Spleen (tissue), 11 donors: ENCODE measurements at regions not wholly inside any gene's neighbourhood (a gene's known extent, or its start where the extent isn't known, plus 50 kb on each side); places are given as distances from the start of the nearest gene placed in this dataset.

Experiments
- DNase-seq: peaks from one replicate; pipeline ENCODE4 v3.0.0-alpha.2; 2020
- H3K27ac ChIP-seq, 8 donors: fragments of 200-600 bp; sonication (generic) in 7 of 8; 1 replicate in 4 of 8; 2 replicates in 4 of 8; pipeline versions ENCODE4 v1.5.0 to v1.8.0; 2016 to 2021; ENCODE audit warnings: inconsistent platforms in 4 of 8, mild to moderate bottlenecking in 4 of 8, moderate library complexity in 1 of 8
- H3K27me3 ChIP-seq, 7 donors: fragments of 200-600 bp; sonication (generic) in 6 of 7; replicated peaks in 1 of 7; 1 replicate in 4 of 7; 2 replicates in 3 of 7; pipeline versions ENCODE4 v1.5.0 to v1.8.0; 2016 to 2021; ENCODE audit warnings: inconsistent platforms in 3 of 7, mild to moderate bottlenecking in 1 of 7
- H3K36me3 ChIP-seq, 6 donors: fragments of 200-600 bp; sonication (generic) in 5 of 6; 1 replicate in 4 of 6; 2 replicates in 2 of 6; pipeline versions ENCODE4 v1.5.0 to v1.8.0; 2016 to 2021; ENCODE audit warnings: inconsistent platforms in 2 of 6
- H3K4me1 ChIP-seq, 6 donors: fragments of 200-600 bp; sonication (generic) in 5 of 6; 1 replicate in 3 of 6; 2 replicates in 3 of 6; pipeline versions ENCODE4 v1.5.0 to v1.8.0; 2016 to 2021; ENCODE audit warnings: inconsistent platforms in 3 of 6
- H3K4me3 ChIP-seq, 8 donors: fragments of 200-600 bp; sonication (generic) in 7 of 8; 1 replicate in 4 of 8; 2 replicates in 4 of 8; pipeline versions ENCODE4 v1.5.0 to v1.8.0; 2016 to 2021; ENCODE audit warnings: inconsistent platforms in 4 of 8, mild to moderate bottlenecking in 4 of 8, moderate library complexity in 2 of 8
- H3K9me3 ChIP-seq, 8 donors: fragments of 200-600 bp; sonication (generic) in 7 of 8; 1 replicate in 4 of 8; 2 replicates in 4 of 8; pipeline versions ENCODE4 v1.5.0 to v1.8.0; 2016 to 2021; ENCODE audit warnings: inconsistent platforms in 4 of 8
- CTCF ChIP-seq, 11 experiments: fragments of 200-600 bp in 7 of 11; fragments of 450-650 bp in 4 of 11; sonication (generic) in 4 of 11; IDR thresholded peaks in 8 of 11; conservative IDR thresholded peaks in 3 of 11; 1 replicate in 7 of 11; 2 replicates in 4 of 11; pipeline versions ENCODE4 v1.4.0 to v1.8.0; 2016 to 2021; ENCODE audit warnings: antibody characterized with exemption in 11 of 11, inconsistent platforms in 4 of 11, mild to moderate bottlenecking in 1 of 11
- POLR2A ChIP-seq, 3 donors: fragments of 450-650 bp; IDR thresholded peaks; one replicate each; pipeline ENCODE4 v1.5.1; 2017; ENCODE audit warnings: antibody characterized with exemption in 3 of 3, mild to moderate bottlenecking in 1 of 3
- POLR2AphosphoS5 ChIP-seq, 3 donors: sonication (generic); formaldehyde crosslinking; IDR thresholded peaks; one replicate each; pipeline ENCODE4 v1.5.1; 2017; ENCODE audit warnings: antibody characterized with exemption in 3 of 3
- WGBS, 5 donors: extraction: QIAGEN DNeasy Blood & Tissue Kit in 3 of 5; methylation state at CpG; one replicate each; pipeline versions ENCODE4 v1.1.5 to v1.1.7; 2013 to 2018; 5-methylcytosine and 5-hydroxymethylcytosine counted together
- intact Hi-C: fragments of 100-400 bp; cut with DNase I; formaldehyde crosslinking; loops from one replicate; pipeline ENCODE4 v1.15.0; 2023; ENCODE audit warnings: low total_unique reads
- donor health status: healthy with polysubstance abuse.
- donor health status: DM: no; HTN: no; CAD: no; lungs with moderate emphysema.
- donor health status: DM: no; HTN: no; CAD: no.
- donor health status: Bipolar disorder and iron deficiency.
- donor health status: healthy.
- donor health status: DM: no; HTN: no; CAD: no.
- donor health status: DM: yes; HTN: yes; CAD: no.

- 74 to 100% (median 77%) methylated on average over 2 to 3 of the region's 3 CpGs for WGBS, 5 donors
- intact Hi-C loops: no loop called here
- no peaks in the 10 kb centered on the region for H3K4me1 ChIP-seq
- H3K4me3 ChIP-seq: no peak overlapping the region
- no peak for TF ChIP-seq CTCF (IDR thresholded peaks at IDR 0.05 in 8 of 11, conservative IDR thresholded peaks at IDR 0.05 in 3 of 11)
- no peak for TF ChIP-seq POLR2A (IDR thresholded peaks at IDR 0.05)
- no peak for TF ChIP-seq POLR2AphosphoS5 (IDR thresholded peaks at IDR 0.05)
- peaks cover 0 to 5% (median 0%) of the 10 kb centered on the region in 7 donors for H3K27me3 ChIP-seq
- peaks cover 0 to 23% (median 15%) of the 10 kb centered on the region in 8 donors for H3K9me3 ChIP-seq
- no peak overlapping the region for H3K27ac ChIP-seq
- H3K36me3 ChIP-seq: no peaks in the 10 kb centered on the region
- DNase-seq: no peak
Observed at GRCh38 chr7:3238525-3239210, 62.4 kb upstream of the SDK1 start.

- intact Hi-C loops: no loop called here
- Histone ChIP-seq H3K27ac (no peak overlapping the region), H3K9me3 (peaks cover 0 to 23% (median 15%) of the 10 kb centered on the region in 8 donors), H3K4me1 (no peaks in the 10 kb centered on the region), H3K27me3 (peaks cover 0 to 5% (median 0%) of the 10 kb centered on the region in 7 donors), H3K4me3 (no peak overlapping the region), H3K36me3 (no peaks in the 10 kb centered on the region)
- TF ChIP-seq POLR2AphosphoS5 (IDR thresholded peaks at IDR 0.05) (no peak), CTCF (IDR thresholded peaks at IDR 0.05 in 8 of 11, conservative IDR thresholded peaks at IDR 0.05 in 3 of 11) (no peak), POLR2A (IDR thresholded peaks at IDR 0.05) (no peak)
- no peak for DNase-seq
- WGBS, 5 donors: 72 to 87% (median 85%) methylated on average over 12 of the region's 12 CpGs
Observed at GRCh38 chr7:3239291-3239691, 61.8 kb upstream of the SDK1 start.

DNA sequence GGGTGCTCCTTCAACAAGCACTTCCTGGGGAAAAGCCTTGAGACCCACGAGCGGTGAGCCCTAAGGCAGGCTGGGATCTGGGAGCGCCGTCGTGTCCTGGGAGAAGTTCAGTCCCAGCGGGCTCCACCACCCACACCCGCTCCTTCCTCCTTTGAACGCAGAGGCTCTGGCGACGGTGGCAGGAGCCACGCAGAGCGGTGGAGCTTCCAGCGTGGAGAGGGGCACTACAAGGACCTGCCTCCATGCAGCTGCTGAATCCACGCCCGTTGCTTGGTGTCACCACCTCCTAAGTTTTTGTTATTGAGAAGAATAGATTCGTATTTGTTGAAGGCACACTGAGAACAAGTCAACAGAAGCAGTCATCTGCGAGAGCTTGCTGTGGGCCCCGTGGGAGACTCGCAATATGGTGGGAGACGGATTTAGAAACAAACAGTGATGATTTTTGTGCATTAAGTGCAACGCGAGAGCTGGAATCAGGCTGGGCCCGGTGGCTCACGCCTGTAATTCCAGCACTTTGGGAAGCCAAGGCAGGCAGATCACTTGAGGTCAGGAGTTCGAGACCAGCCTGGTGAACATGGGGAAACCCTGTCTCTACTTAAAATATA lies 60.1 kb upstream of the SDK1 start:
- WGBS, 5 donors: 83 to 89% (median 87%) methylated on average over 24 to 25 of the region's 25 CpGs
- TF ChIP-seq POLR2AphosphoS5 (IDR thresholded peaks at IDR 0.05): no peak

DNA sequence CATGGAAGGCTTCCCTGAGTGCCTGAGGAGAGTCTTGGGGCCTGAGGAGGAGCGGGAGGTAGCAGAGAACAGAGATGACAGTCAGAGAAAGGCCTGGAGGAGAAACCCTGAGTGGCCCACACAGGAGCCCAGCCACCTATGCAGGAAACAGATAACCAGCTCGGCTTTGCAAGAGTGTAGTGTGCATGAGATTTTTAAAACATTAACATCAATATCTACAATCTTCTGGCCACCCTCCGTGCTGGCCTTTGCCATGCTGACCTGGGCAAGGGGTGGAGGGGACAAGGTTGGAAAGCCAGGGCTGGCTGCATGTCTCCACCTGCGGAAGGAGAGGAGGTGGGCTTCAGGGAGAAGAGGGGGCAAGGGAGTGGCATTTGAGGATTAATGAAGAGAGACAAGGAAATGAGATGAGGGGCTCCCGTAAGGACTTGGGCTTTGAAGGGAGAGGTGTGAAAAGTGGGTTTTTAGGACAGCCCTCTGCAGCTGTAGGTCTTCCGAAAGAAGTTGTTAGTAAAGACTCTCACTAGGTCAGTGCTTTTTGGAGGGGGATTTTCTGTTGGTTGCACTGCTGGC lies 59.3 kb upstream of the SDK1 start:
- Histone ChIP-seq H3K4me3 (no peak overlapping the region), H3K27ac (no peak overlapping the region), H3K9me3 (peaks cover 0 to 11% (median 6%) of the 10 kb centered on the region in 8 donors), H3K36me3 (no peaks in the 10 kb centered on the region), H3K27me3 (no peaks in the 10 kb centered on the region), H3K4me1 (no peaks in the 10 kb centered on the region)
- intact Hi-C loops: no loop called here
- no peak for DNase-seq
- TF ChIP-seq POLR2A (IDR thresholded peaks at IDR 0.05): no peak
- whole genome bisulfite sequencing, 5 donors: 65 to 86% (median 81%) methylated on average over 6 of the region's 6 CpGs

More for the DNA sequence above, 60.1 kb upstream of the SDK1 start:
- H3K36me3 ChIP-seq: no peaks in the 10 kb centered on the region
- H3K4me3 ChIP-seq: no peak overlapping the region
- H3K27me3 ChIP-seq: peaks cover 0 to 5% (median 0%) of the 10 kb centered on the region in 7 donors
- no peaks in the 10 kb centered on the region for H3K4me1 ChIP-seq
- DNase-seq: peak; percentile 64
- no peak overlapping the region for H3K27ac ChIP-seq
- intact Hi-C loops: no loop called here
- H3K9me3 ChIP-seq: peaks cover 0 to 13% (median 11%) of the 10 kb centered on the region in 8 donors

GRCh38 chr7:3242398-3242972 lies 58.6 kb upstream of the SDK1 start:
- TF ChIP-seq CTCF (IDR thresholded peaks at IDR 0.05 in 8 of 11, conservative IDR thresholded peaks at IDR 0.05 in 3 of 11) (no peak), POLR2A (IDR thresholded peaks at IDR 0.05) (no peak), POLR2AphosphoS5 (IDR thresholded peaks at IDR 0.05) (no peak)
- no peak overlapping the region for H3K27ac ChIP-seq

More at GRCh38 chr7:3242398-3242972, 58.6 kb upstream of the SDK1 start:
- Histone ChIP-seq H3K9me3 (peaks cover 0 to 13% (median 9%) of the 10 kb centered on the region in 8 donors), H3K27me3 (no peaks in the 10 kb centered on the region), H3K36me3 (no peaks in the 10 kb centered on the region), H3K4me3 (no peak overlapping the region), H3K4me1 (no peaks in the 10 kb centered on the region)
- no peak for DNase-seq
- intact Hi-C loops: no loop called here
- 75 to 93% (median 77%) methylated on average over 2 of the region's 2 CpGs for WGBS, 5 donors
